Smooth muscle cell (in vitro differentiated cells): ENCODE measurements at regions not wholly inside any gene's neighbourhood (a gene's known extent, or its start where the extent isn't known, plus 50 kb on each side); places are given as distances from the start of the nearest gene placed in this dataset.

Source experiments
- DNase-seq: peaks from one replicate; lab custom pipeline; 2025; ENCODE audit not compliant: unreplicated experiment; lab: John Stamatoyannopoulos, UW
- H2AFZ ChIP-seq: fragments of 200-600 bp; sonication (generic); 2 replicates; pipeline ENCODE4 v1.6.0; 2016; ENCODE audit warnings: antibody characterized with exemption, low read depth, mild to moderate bottlenecking
- H3F3A ChIP-seq: fragments of 200-600 bp; sonication (generic); 2 replicates; pipeline ENCODE4 v1.6.0; 2017; ENCODE audit warnings: antibody characterized with exemption, low read depth
- H3K27ac ChIP-seq: fragments of 200-600 bp; sonication (generic); 2 replicates; pipeline ENCODE4 v1.5.1; 2016; ENCODE audit warnings: low read depth, mild to moderate bottlenecking
- H3K27me3 ChIP-seq: fragments of 200-600 bp; sonication (generic); 2 replicates; pipeline ENCODE4 v1.6.1; 2016; ENCODE audit warnings: low read depth, mild to moderate bottlenecking
- H3K36me3 ChIP-seq: fragments of 200-600 bp; sonication (generic); 2 replicates; pipeline ENCODE4 v1.5.1; 2016; ENCODE audit warnings: low read depth
- H3K4me1 ChIP-seq: fragments of 200-600 bp; sonication (generic); 2 replicates; pipeline ENCODE4 v1.5.1; 2016; ENCODE audit warnings: low read depth
- H3K4me2 ChIP-seq: fragments of 200-600 bp; sonication (generic); 2 replicates; pipeline ENCODE4 v1.6.0; 2016; ENCODE audit warnings: mild to moderate bottlenecking
- H3K4me3 ChIP-seq: fragments of 200-600 bp; sonication (generic); 2 replicates; pipeline ENCODE4 v1.5.1; 2016; ENCODE audit warnings: mild to moderate bottlenecking
- H3K79me2 ChIP-seq: fragments of 200-600 bp; sonication (generic); 2 replicates; pipeline ENCODE4 v1.6.0; 2016; ENCODE audit warnings: low read depth, mild to moderate bottlenecking
- H3K9ac ChIP-seq: fragments of 200-600 bp; sonication (generic); 2 replicates; pipeline ENCODE4 v1.6.0; 2016; ENCODE audit warnings: low read depth
- H3K9me3 ChIP-seq: fragments of 200-600 bp; sonication (generic); replicated peaks from 2 replicates; pipeline ENCODE4 v1.5.1; 2016; ENCODE audit warnings: low read depth
- H4K20me1 ChIP-seq: fragments of 200-600 bp; sonication (generic); 2 replicates; pipeline ENCODE4 v1.6.0; 2016; ENCODE audit warnings: low read depth
- CTCF ChIP-seq: fragments of 200-600 bp; sonication (generic); IDR thresholded peaks from 2 replicates; pipeline ENCODE4 v1.5.1; 2017; ENCODE audit warnings: borderline replicate concordance, mild to moderate bottlenecking, antibody characterized with exemption; ENCODE audit not compliant: insufficient read depth, poor library complexity, severe bottlenecking
- WGBS: methylation state at CpG from one replicate; pipeline ENCODE4 v1.1.7; 2016; ENCODE audit warnings: low lambda C conversion rate; 5-methylcytosine and 5-hydroxymethylcytosine counted together

- no peaks in the 10 kb centered on the region for H3K27me3 ChIP-seq
- 79% methylated on average over 2 of the region's 2 CpGs for WGBS
- no peaks in the 10 kb centered on the region for H3K4me1 ChIP-seq
- H3K9me3 ChIP-seq, result no peaks in the 10 kb centered on the region
- no peaks in the 10 kb centered on the region for H4K20me1 ChIP-seq
- no peaks in the 10 kb centered on the region for H3F3A ChIP-seq
- H3K27ac ChIP-seq, result no peak overlapping the region
- H3K36me3 ChIP-seq, result no peaks in the 10 kb centered on the region
- H3K4me2 ChIP-seq, result no peak overlapping the region
- H3K79me2 ChIP-seq, result no peaks in the 10 kb centered on the region
- H3K4me3 ChIP-seq, result no peak overlapping the region
- no peak overlapping the region for H3K9ac ChIP-seq
- no peak for DNase-seq
- no peak for TF ChIP-seq CTCF
- no peak overlapping the region for H2AFZ ChIP-seq
Observed at GRCh38 chr3:99041747-99042146, 140.3 kb upstream of the DCBLD2 start.

- Histone ChIP-seq H3K9me3 (no peaks in the 10 kb centered on the region), H3K27me3 (no peaks in the 10 kb centered on the region), H3K4me2 (no peak overlapping the region), H3K9ac (no peak overlapping the region), H3K4me1 (no peaks in the 10 kb centered on the region), H4K20me1 (no peaks in the 10 kb centered on the region), H2AFZ (no peak overlapping the region), H3K36me3 (no peaks in the 10 kb centered on the region), H3K27ac (no peak overlapping the region), H3K79me2 (no peaks in the 10 kb centered on the region), H3F3A (no peaks in the 10 kb centered on the region), H3K4me3 (no peak overlapping the region)
- no peak for TF ChIP-seq CTCF
- WGBS, result 86% methylated on average over 4 of the region's 4 CpGs
- no peak for DNase-seq
Observed at GRCh38 chr3:99031778-99032177, 130.3 kb upstream of the DCBLD2 start.

- no peaks in the 10 kb centered on the region for H3K36me3 ChIP-seq
Observed at GRCh38 chr3:99023590-99024192, 122.2 kb upstream of the DCBLD2 start.

More at GRCh38 chr3:99023590-99024192, 122.2 kb upstream of the DCBLD2 start:
- no peaks in the 10 kb centered on the region for H3K4me1 ChIP-seq
- no peak overlapping the region for H3K27ac ChIP-seq
- H3K4me2 ChIP-seq, result no peak overlapping the region
- 17% methylated on average over 2 of the region's 2 CpGs for WGBS
- peaks cover 11% of the 10 kb centered on the region for H3K27me3 ChIP-seq
- TF ChIP-seq CTCF, result peak; percentile 70
- no peaks in the 10 kb centered on the region for H3K9me3 ChIP-seq
- no peak overlapping the region for H2AFZ ChIP-seq
- H3K4me3 ChIP-seq, result no peak overlapping the region
- no peaks in the 10 kb centered on the region for H3K79me2 ChIP-seq
- no peak for DNase-seq
- no peak overlapping the region for H3K9ac ChIP-seq
- no peaks in the 10 kb centered on the region for H4K20me1 ChIP-seq
- H3F3A ChIP-seq, result no peaks in the 10 kb centered on the region
